GM03348 (cell line): ENCODE measurements at regions not wholly inside any gene's neighbourhood (a gene's known extent, or its start where the extent isn't known, plus 50 kb on each side); places are given as distances from the start of the nearest gene placed in this dataset.

ENCODE experiments used
- DNase-seq: peaks from one replicate; pipeline ENCODE4 v3.0.0; 2012; ENCODE audit warnings: low spot score

GRCh38 chr20:23253524-23253923 lies 97.1 kb upstream of the NXT1 start:
- no peak for DNase-seq

GRCh38 chr20:23251779-23252178 lies 98.8 kb upstream of the NXT1 start:
- DNase-seq: no peak

GRCh38 chr20:23249541-23249940 lies 101.0 kb upstream of the NXT1 start:
- no peak for DNase-seq

- DNase-seq: no peak
Measured at GRCh38 chr20:23248461-23248882, 102.1 kb upstream of the NXT1 start.

GRCh38 chr20:23246717-23247664 lies 103.6 kb upstream of the NXT1 start:
- no peak for DNase-seq

- DNase-seq: no peak
Measured at GRCh38 chr20:23245553-23246181, 104.9 kb upstream of the NXT1 start.

- no peak for DNase-seq
Measured at GRCh38 chr20:23244916-23245552, 105.6 kb upstream of the NXT1 start.

- peak; percentile 60 for DNase-seq
Measured at GRCh38 chr20:23244156-23244915, 106.3 kb upstream of the NXT1 start.

GRCh38 chr20:23243791-23244155 lies 106.8 kb upstream of the NXT1 start:
- DNase-seq: no peak

GRCh38 chr20:23242556-23243180 lies 107.9 kb upstream of the NXT1 start:
- DNase-seq: no peak

GRCh38 chr20:23242104-23242503 lies 108.5 kb upstream of the NXT1 start:
- no peak for DNase-seq

- no peak for DNase-seq
Measured at GRCh38 chr20:23241416-23241815, 109.2 kb upstream of the NXT1 start.

GRCh38 chr20:23240519-23240918 lies 110.1 kb upstream of the NXT1 start:
- DNase-seq: no peak

GRCh38 chr20:23237201-23237600 lies 113.4 kb upstream of the NXT1 start:
- no peak for DNase-seq

- peak; percentile 59 for DNase-seq
Measured at GRCh38 chr20:23235173-23236027, 115.2 kb upstream of the NXT1 start.

- DNase-seq: peak; percentile 68
Measured at GRCh38 chr20:23234311-23235078, 116.1 kb upstream of the NXT1 start.

- DNase-seq: no peak
Measured at GRCh38 chr20:23233341-23233740, 117.2 kb upstream of the NXT1 start.

GRCh38 chr20:23232679-23233308 lies 117.8 kb upstream of the NXT1 start:
- no peak for DNase-seq

GRCh38 chr20:23232219-23232581 lies 118.4 kb upstream of the NXT1 start:
- DNase-seq: no peak
